Amniotic epithelial cell (primary cell): ENCODE measurements at regions not wholly inside any gene's neighbourhood (a gene's known extent, or its start where the extent isn't known, plus 50 kb on each side); places are given as distances from the start of the nearest gene placed in this dataset.

Experiments
- DNase-seq: peaks from one replicate; pipeline ENCODE4 v3.0.0-alpha.2; 2010; ENCODE audit warnings: low read depth

- no peak for DNase-seq
Measured at GRCh38 chr12:124395284-124395752, 100.4 kb downstream of the RFLNA start.

GRCh38 chr12:124394462-124395128 lies 99.7 kb downstream of the RFLNA start:
- DNase-seq, result no peak

- DNase-seq, result no peak
Measured at GRCh38 chr12:124393831-124394230, 98.9 kb downstream of the RFLNA start.

GRCh38 chr12:124393414-124393790 lies 98.5 kb downstream of the RFLNA start:
- no peak for DNase-seq

- peak; percentile 76 for DNase-seq
Measured at GRCh38 chr12:124392667-124393413, 97.9 kb downstream of the RFLNA start.

- peak; percentile 45 for DNase-seq
Measured at GRCh38 chr12:124392271-124392666, 97.4 kb downstream of the RFLNA start.

- peak; percentile 55 for DNase-seq
Measured at GRCh38 chr12:124391340-124392261, 96.7 kb downstream of the RFLNA start.

GRCh38 chr12:124390442-124391097 lies 95.7 kb downstream of the RFLNA start:
- DNase-seq, result peak; percentile 84

GRCh38 chr12:124389725-124390441 lies 95.0 kb downstream of the RFLNA start:
- DNase-seq, result no peak

GRCh38 chr12:124389138-124389724 lies 94.3 kb downstream of the RFLNA start:
- peak; percentile 84 for DNase-seq

- DNase-seq, result peak; percentile 86
Measured at GRCh38 chr12:124388679-124389137, 93.8 kb downstream of the RFLNA start.

GRCh38 chr12:124388038-124388671 lies 93.3 kb downstream of the RFLNA start:
- DNase-seq, result no peak

- DNase-seq, result no peak
Measured at GRCh38 chr12:124387528-124387911, 92.6 kb downstream of the RFLNA start.

GRCh38 chr12:124386661-124387527 lies 92.0 kb downstream of the RFLNA start:
- DNase-seq, result peak; percentile 46

GRCh38 chr12:124386059-124386458 lies 91.2 kb downstream of the RFLNA start:
- peak; percentile 56 for DNase-seq

- DNase-seq, result peak; percentile 89
Measured at GRCh38 chr12:124385219-124385969, 90.5 kb downstream of the RFLNA start.

- DNase-seq, result no peak
Measured at GRCh38 chr12:124384299-124384894, 89.5 kb downstream of the RFLNA start.

- DNase-seq, result no peak
Measured at GRCh38 chr12:124383028-124383427, 88.1 kb downstream of the RFLNA start.
